ENCODE measurements at regions not wholly inside any gene's neighbourhood (a gene's known extent, or its start where the extent isn't known, plus 50 kb on each side); places are given as distances from the start of the nearest gene placed in this dataset.
"Not testable (repeated sequence)": the region's sequence is repeated elsewhere in the genome, so short reads cannot be mapped to it uniquely, and the experiment has no call there.

DNA sequence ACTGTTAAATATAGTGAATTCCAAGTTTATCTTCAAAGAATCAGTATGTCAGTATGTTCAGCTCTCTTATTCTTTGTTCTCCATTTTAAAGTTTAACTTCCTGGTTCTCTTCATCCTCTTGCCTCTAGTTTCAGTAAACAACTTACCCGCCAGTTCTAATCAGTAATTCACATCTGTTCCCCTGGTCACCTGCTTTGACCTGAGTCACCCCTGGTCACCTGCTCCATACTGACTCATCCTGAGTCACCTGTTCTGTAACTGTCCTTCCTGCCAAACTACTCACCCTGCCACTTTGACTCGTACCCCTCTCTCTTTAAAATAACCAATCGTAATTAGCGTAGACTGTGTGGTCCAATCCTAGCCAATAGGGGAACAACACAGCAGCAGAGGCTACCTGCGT, 992.7 kb upstream of the HS3ST1 start:
- no peak for DNase-seq

DNA sequence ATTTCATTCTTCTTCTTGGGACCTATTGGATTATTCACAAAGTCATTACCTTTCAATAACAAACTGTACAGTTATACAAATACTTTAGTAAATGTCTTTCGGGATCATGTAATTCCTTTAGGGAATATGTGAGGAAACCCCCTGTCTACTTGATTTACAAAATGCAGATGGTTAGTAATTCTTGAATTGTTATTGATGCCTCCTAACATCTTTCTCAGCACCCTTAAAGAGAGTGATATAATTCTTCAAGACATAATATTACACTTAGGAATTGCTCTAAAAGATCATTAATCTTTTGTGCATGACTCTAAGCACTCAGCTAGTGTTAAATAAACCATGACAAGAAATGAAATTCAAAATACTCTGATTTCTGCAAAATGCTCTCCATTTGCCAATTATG, 988.1 kb upstream of the HS3ST1 start:
- DNase-seq: no peak

DNA sequence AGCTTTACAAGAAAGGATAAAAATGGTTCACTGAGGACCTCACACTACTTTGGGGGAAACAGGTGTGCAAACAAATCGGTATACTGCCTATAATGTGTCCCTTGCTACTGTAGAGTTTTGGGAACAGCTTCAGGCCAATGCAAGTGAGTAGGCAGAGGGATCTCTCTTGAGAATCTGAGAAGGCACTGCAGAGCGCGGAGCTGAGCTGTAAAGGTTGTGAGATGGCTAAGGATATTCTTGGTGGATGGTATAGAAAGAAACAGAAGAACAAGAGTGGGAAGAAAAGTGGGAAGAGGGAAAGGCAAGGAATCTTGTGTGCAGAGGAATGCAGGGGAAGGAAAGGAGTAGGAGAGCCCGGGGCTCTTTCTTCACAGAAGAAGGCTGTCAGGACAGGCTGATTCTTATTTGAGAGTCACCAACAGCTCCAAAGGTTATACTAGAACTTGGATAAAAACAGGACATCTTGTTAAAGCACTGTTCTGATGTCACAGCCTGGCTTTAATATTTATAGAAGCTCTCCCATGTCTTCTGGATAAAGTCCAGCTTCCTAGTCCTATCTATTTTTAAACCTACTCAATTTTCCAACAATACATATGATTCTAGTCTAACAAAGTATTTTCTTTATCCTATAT, 985.6 kb upstream of the HS3ST1 start:
- no peak for DNase-seq

DNA sequence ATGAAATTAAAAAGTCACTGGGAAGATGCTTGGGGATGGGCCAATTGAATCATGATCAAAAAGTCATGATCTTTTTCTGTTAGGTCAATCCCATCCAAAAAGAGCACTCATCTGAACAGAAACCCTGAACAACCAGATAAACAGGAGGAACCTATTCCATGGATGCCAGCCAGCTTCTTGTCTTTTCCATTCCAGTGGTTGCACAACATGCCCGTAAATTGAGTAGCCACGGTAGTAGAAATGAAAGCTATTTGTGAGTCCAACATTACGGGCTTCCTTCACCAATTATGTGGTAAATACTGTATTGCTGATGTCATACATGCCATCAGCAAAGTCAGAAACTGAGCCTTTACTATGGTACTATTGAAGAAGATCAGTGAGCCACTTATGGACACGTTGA, 982.4 kb upstream of the HS3ST1 start:
- DNase-seq: no peak

DNA sequence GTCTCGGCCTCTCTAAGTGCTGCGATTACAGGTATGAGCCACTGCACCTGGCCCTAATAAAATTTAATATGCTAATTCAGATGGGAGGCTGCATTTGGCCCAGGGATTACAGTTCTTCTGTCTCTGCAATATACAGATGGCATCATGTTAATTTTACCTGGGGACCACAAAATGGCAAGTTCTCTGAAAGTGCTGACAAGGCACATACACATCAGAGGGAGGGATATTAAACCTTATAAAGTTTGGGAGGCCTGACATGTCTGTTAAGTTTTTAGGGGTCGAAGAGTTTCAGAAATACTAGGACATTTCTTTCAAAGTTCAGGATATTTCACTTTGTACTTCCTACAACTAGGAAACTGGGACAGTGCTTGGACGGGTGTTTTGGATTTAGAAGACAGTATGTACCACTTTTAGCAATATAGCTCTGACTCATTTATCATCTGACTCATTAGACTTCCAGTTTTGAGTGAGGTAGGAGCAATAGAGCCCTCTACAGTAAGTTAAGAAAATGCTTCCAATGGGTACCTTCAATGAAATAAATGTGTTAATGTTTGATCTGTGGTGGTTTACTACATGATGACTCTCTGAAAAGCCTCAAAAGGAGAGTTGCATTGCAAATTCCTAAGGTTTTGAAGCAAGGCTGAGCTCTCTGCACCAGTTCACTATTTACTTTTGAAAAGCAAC, 981.0 kb upstream of the HS3ST1 start:
- peak in 1 of 2 donors; percentile 0 for DNase-seq

DNA sequence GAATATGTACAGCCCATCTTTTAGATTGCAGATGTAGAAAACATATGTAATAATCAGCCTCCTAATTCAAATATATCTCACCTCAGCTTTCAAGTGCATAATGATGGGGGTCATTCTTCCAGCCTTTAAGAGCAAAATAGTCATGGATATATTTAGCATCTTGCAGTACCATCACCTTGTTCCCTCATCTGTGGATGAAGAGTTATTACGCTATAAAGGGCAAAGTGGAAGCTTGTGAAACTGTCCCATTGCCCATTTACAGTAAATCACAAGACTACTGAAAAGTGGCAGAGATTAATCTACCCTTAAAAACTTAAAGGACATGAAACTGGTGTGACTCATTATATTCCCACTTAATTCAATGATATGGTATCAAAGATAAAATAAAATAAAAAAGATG, 979.7 kb upstream of the HS3ST1 start:
- no peak for DNase-seq

DNA sequence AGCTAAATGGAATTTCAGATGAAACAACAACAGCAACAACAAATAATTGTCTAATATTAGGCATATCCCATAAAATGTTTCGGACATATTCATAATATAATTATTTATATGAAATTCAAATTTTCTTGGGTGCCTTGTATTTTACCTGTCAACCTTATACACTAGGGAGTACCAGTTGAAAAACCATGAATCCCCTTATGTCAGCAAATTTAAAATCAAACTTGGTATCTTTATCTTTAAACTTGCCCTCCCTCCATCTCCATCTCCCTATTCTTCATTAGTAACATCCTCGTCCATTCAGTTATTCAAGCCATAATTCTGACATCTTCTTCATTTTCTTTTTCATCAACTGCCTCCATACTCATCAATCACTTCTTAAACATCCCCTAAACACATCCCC, 974.5 kb upstream of the HS3ST1 start:
- DNase-seq: no peak

DNA sequence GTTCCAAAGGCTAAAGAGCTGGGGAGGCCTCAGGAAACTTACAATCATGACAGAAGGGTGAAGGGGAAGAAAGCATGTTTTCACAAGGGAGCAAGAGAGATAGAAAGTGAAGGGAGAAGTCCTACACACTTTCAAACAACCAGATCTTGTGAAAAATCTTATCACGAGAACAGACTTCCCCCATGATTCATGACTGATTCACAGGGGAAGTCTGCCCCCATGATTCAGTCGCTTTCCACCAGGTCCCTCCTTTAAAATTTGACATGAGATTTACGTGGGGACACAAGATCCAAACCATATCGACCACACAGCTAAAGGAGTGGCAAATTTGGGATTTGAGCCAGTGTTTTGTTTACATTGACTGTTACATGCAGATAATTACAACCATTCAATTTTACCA, 971.1 kb upstream of the HS3ST1 start:
- DNase-seq: no peak

DNA sequence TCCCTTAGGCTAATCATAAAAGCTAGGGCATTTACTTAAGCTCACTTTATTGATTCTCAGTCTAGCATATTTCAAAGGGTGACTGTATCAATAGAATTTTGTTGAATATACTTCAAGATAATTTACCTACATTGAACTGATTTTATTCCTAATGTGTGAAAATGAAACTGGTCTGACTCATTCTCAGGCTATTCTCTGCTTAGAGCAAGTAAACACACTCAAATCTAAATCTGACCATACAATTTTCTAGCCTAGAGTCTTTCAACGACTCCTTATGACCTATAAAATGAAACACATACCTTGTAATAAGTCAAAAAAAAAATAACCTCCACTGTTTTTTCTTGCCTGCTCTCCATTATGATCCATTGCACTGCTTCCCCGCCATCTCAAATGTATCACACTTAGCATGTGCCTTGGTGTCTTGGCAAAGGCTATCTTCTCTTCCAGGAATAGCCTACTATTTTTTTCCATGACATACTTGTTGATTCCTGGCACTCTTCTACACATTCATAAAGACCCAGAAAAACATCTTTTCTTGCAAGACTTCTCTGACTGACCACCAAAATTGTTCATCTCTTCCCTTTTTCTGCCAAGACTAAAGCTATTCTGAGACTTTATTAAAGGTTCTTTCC, 965.1 kb upstream of the HS3ST1 start:
- DNase-seq: no peak

DNA sequence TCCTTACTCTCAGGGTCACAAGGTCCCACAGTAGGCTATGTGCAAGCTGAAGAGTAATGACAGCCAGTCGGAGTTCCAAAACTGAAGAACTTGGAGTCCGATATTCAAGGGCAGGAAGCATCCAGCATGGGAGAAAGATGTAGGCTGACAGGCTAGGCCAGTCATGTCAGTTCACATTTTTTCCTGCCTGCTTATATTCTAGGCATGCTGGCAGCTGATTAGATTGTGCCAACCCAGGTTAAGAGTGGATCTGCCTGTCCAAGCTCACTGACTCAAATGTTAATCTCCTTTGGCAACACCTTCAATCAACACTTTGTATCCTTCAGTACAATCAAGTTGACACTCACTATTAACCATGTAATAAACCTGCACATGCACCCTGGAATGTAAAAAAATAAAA, 960.9 kb upstream of the HS3ST1 start:
- DNase-seq: no peak

DNA sequence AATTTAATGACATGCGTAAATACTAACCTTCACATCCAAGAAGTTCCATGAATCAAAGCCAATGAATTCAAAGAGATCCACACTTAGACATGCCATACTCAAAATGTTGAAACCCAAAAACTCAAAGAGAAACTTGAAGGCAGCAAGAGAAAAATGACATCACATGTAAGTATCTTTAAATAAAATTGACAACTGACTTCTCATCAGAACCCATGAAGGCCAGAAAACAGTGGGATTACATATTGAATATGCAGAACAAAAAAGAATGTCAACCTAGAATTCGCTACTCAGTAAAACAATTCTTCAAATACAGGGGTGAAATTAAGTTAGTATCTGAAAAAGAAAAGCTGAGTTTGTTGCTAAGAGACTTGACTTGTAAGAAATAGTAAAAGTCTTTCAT, 953.9 kb upstream of the HS3ST1 start:
- DNase-seq: no peak

DNA sequence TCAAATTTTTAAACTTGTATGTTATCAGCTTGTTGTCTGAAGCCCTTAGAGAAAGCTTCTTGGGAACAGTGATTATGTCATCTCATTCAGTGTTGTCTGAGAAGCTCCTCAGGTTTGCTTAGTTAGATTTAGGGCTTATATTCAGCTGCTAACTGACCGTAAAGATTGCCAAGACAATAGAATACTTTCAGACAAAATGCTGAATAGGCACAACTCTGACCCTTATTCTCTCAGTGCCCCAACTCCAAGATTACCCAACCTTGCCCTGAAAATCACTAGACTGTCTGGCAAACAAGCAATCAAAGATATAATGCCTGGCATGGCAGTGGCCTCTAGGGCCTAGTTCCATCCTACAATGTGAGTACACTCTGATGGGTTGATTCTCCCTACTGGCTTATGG, 950.5 kb upstream of the HS3ST1 start:
- DNase-seq: no peak

DNA sequence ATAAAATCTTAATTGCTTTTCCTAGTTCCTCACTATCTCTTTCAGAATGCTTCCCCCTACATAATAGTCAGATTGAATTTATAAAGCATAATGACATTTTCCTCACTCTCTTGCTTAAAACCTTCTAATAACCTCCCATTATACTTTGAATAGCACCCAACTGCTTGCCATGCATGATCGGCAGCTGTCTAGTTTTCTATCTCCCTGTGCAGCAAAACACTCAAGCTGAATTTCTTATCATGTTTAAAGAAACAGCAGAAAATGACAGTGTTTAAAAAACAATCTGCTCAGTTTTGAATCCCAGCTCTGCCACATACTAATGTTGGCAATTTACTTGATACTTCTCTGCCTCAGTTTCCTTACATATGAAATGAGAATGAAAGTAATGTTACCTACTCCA, 947.1 kb upstream of the HS3ST1 start:
- no peak for DNase-seq

DNA sequence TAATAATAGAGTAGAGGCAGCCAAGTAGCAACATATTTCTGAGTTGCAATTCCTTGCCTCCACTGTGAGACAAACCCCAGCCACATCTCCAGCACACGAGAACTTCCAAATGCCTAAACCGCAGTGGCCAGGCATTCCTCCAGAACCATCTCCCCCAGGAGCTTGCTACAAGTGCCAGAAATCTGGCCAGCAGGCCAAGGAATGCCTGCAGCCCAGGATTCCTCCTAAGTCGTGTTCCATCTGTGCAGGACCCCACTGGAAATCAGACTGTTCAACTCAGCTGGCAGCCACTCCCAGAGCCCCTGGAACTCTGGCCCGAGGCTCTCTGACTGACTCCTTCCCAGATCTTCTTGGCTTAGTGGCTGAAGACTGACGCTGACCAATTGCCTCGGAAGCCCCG, 937.2 kb upstream of the HS3ST1 start:
- DNase-seq: not testable (repeated sequence)

DNA sequence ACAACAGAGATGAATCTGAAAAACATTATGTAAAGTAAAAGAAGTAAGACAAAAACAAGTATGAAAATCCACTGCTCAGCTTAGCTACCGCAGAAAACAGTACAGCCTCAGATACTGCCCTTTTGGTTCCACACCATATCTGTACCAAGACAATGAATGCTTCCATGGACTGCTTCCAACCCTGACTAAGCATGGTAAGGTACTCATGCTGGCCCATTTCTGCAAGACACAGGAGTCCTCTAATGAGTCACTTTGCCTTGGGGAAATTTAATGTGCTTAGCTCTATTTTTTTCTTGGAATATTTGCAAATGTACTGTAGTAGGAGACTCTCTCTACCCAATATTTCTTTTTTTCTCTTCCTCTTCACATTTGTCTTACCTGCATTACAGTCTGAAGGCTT, 931.7 kb upstream of the HS3ST1 start:
- DNase-seq: no peak

DNA sequence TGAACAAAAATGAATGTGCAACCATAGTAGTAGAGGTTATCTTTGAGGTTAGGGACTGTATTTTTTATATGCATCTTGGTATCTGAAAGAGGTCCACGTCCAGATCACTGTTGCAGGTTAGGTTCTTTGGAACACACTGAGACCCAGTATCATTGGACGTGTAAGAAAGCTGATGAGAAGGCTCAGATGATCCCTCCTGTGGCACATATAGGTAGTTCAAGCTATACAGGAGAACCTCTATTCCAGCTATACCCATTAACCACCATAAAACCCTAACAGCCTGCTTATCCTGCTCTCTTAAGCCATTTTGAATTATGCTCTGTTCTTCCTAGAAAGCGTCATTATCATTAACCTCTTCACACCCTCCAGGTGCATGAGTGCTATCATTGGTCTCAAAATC, 930.7 kb upstream of the HS3ST1 start:
- no peak for DNase-seq

DNA sequence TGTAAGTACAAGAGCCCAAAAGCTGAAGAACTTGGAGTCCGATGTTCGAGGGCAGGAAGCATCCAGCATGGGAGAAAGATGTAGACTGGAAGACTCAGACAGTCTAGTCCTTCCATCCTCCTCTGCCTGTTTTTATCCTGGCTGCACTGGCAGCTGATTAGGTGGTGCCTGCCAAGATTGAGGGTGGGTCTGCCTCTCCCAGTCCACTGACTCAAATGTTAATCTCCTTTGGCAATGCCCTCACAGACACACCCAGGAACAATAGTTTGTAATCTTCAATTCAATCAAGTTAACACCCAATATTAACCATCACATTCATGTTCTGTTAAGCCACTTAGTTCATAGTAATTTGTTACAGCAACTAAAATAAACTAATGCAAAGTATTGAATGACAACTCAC, 904.4 kb upstream of the HS3ST1 start:
- not testable (repeated sequence) for DNase-seq

DNA sequence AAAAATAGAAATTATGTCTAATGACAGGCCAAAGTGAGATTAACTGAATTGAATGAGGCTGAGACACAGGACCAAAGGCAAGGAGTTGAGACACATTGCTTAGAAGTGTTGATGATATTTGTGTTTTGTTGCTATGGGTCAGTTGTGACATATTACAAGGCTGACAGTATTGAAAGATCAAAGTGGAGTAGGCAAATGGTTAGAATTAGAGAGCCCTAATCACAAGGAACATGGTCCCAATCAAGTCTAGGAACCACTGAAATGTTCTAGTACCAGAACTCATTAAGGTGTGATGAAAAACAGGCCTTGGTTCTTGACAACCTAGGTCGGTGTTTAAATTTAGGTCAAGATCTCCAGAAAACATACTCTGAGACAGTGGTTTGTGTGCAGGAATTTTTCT, 896.3 kb upstream of the HS3ST1 start:
- no peak for DNase-seq

DNA sequence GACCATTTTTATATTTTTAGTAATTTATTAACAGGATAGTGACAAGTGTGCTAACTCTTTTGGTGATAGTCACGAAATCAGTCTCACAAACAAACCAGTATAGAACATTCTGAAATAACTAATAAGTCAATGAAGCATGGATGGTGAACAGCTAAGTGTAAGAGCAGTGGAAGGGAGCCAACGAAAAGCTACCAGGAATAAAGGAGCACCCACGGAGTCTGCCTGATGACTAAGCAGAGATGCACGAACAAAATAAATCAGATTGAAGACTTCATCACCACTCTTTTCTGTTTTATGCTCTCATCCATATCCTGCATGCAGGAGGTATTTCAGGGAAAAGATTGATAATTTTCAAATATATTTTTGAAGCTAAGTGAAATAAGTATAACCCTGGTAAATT, 891.1 kb upstream of the HS3ST1 start:
- DNase-seq: no peak

DNA sequence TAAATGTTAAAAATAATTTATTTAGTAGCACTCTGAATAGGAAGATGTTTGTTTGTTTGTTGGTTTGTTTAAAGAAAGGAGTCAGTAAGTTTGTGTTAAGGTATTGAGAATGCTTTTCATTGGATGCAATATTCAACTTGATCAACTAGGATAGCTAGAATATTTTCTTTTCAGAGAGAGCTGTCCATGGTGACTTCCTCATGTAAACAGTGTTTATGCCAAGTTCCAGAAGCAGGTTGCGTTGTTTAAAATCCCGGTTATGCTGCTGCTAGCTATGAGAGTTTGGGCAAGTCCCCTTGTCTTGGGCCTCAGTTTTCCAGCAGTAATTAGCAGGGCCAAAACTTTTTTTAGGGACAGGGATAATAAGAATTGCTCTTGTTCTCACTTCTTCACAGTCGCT, 876.2 kb upstream of the HS3ST1 start:
- DNase-seq: no peak

DNA sequence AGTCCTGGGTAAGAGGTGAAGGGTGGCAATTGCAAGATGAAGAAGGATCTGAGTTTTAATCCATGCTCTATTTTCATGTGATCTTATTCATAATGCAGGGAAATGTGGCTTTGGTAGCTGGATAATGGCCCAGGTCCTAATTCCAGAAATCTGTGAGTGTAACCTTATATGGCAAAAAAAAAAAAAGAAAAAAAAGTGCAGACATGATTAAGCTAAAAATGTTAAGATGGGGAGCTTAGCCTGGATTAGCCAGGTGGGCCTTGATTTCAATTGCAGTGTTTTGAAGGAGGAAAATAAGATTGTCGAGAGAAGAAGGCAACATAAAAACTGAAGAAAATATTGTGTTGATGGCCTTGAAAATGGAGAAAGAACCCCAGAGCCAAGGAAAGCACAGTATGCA, 867.7 kb upstream of the HS3ST1 start:
- no peak for DNase-seq

DNA sequence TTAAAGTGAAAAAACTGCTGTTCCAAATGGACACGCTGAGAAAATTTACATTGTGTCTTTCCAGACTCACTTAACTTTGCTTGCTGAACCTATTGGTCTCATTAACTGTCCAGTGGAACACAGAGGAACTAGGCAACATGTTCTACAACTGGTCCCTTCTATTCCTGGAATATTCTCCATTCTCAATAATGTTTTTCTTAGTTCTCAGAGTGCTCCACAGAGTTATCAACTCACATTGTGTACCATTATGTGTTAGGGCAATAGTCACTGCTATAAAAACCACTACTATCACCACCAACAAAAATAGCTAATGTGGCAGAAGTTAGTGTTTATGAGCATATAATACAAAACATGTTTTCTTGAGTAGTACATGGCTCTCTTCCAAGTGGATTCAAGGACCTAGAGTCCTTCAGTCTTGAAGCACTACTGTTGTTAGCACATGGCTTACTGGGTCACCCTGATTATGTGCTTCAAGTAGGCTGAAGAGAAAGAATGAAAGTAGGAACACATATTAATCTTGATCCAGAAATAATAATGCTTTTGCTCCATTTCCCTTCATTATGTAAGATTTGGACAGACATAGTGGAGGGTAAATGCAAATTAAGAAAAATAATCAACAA, 865.3 kb upstream of the HS3ST1 start:
- no peak for DNase-seq

DNA sequence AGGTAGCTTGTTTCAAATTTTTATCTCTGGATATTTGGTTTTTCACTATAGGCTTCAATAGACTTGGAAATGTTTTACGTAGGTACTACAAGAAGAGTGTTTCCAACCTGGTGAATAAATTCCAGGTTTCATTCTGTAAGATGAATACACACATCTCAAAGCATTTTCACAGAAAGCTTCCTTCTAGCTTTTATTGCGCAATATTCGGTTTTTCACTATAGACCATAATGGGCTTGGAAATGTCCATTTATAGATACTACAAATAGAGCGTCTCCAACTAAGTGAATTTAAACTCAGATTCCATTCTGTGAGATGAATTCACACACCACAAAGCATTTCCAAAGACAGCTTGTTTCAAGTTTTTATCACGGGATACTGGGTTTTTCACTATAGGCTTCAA, 857.7 kb upstream of the HS3ST1 start:
- DNase-seq: no peak

DNA sequence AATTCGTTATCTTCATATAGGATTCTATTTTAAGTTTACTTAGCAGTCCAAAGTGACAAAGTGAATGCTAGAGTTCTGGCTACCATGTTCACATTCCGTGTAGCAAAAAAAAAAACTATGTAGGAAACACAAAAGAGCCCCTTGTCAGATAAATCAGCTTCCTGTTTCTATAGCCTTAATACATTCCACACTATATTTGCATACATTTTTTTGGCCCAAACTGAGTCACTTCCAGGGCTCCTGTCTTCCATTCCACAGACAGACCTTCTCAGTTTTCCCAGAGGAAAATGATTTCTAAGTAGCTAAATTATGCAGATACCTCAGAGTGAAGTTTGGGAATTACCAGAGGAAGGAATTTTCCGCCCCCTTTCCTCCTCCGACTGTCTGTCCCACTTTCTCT, 841.9 kb upstream of the HS3ST1 start:
- DNase-seq: no peak

Measured in inflammatory macrophage treated with lipopolysaccharide for 1 hour (primary cell).